NCI-H510A treated with DMSO at 0.1 percent for 48 hours (cell line): ENCODE measurements at regions not wholly inside any gene's neighbourhood (a gene's known extent, or its start where the extent isn't known, plus 50 kb on each side); places are given as distances from the start of the nearest gene placed in this dataset.
"Not testable (repeated sequence)": the region's sequence is repeated elsewhere in the genome, so short reads cannot be mapped to it uniquely, and the experiment has no call there.

ENCODE experiments used
- DNase-seq: peaks from one replicate; lab custom pipeline; 2025; lab: John Stamatoyannopoulos, UW

DNA sequence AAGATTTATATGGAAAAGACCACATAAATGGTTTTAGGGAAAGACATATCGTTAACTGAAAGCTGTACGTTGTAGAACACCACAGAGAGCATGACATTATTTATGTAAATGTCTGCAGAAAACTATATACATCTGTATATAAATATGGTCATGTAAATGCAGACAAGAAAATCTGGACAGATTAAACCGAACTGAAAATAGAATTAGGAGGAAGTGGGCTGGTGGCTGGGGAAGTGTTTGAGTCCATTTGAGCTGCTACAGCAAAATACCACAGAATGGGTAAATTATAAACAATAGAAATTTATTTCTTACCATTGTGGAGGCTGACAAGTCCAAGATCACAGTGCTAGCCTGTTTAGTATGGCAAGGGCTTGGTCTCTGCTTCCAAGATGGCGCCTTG lies 56.3 kb upstream of the USP6NL start:
- DNase-seq, result no peak

DNA sequence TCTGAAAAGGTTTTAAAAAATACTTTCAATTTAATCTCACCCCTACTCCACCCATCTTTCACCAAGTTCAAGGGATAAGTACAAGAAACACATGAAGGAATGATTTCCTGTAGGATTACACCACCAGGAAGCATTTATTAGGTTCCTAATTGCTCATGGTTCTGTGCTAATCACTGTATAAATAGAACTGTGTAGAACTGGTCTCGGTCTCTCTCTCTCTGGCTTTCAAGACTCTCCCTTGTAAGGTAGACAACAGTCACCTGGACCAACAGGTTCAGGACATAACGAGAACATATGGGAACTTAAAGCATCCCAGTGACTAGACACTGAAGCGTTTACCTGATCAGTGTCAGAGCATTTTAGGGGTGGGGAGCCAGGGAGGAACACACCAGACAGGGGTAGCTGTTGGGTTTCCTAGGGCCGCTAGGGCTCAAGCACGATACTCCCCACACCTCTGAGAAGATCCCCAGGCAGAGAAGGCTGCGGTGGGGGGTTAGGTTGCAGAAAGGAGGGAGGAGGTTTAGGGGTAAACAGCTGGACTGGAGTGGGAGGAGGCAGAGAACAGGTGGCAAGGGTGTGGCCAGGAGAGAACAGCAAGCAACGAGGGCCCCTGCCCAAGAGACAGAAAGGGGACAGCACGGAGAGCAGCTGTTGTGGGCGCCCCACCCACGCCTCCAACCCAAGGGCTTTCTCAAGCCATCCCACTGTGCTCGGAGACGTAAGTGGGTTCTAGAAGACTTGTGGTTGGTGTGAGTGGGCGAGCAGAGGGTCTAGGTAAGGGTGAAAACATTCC lies 52.5 kb upstream of the USP6NL start:
- no peak for DNase-seq

DNA sequence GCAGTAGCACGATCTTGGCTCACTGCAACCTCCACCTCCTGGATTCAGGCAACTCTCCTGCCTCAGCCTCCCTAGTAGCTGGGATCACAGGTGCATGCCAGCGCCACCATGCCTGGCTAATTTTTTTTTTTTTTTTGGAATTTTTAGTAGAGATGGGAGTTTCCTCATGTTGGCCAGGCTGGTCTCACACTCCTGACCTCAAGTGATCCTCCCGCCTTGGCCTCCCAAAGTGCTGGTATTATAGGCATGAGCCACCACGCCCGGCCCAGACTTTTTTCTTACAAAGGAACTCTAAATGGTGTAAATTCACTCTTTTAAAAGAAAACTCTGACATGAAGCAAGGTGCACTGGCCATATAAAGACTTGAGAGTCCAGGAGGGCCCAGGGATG lies 51.7 kb upstream of the USP6NL start:
- DNase-seq, result not testable (repeated sequence)

DNA sequence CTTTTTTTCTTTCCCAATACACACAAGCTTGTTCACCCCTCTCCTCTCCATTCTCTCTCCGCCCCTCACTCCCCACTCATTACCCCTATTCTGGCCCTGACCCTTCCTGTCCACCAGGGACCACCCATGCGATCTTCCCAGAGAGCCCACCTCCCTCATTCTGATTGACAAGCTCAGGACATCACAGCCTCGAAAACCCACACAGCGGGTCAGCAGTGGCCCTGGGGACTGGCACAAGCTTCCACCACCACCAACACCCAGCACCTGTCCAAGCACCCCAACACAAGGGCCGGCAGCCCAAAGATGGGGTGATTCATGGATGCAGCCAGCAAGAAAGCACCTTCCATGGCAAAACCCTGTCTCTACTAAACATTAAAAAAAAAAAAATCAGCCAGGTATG lies 50.0 kb upstream of the USP6NL start:
- no peak for DNase-seq
